K562 (cell line): ENCODE measurements at regions not wholly inside any gene's neighbourhood (a gene's known extent, or its start where the extent isn't known, plus 50 kb on each side); places are given as distances from the start of the nearest gene placed in this dataset.

Experiments used
- ATAC-seq: fragments of 200-7000 bp; cut with Tn5 transposase; 3 replicates; pipeline ENCODE4 v1.9.1; 2020; ENCODE audit warnings: moderate library complexity
- BruUV-seq: library from RNA; stranded (reverse); fragments of 400-500 nt; replicated peaks from 2 replicates; lab custom pipeline; 2021; lab: Mats Ljungman, UMichigan
- CTCF ChIA-PET: fragments of 300-600 bp; formaldehyde crosslinking; extraction: SDS; loops from one replicate; lab custom pipeline; 2021; ENCODE audit warnings: low intra/inter-chr PET ratio; lab: Yijun Ruan, JAX
- POLR2A ChIA-PET: fragments of 300-600, 350-650 bp; sonication (Branson Sonifier 250); formaldehyde crosslinking; extraction: SDS; loops from one replicate; lab custom pipeline; 2021; ENCODE audit warnings: antibody characterized with exemption, inconsistent platforms; lab: Yijun Ruan, JAX
- DNase-seq, 4 experiments: peaks; one replicate each; pipeline versions ENCODE4 v3.0.0 to v3.0.0-alpha.2; 2011 to 2018; ENCODE audit warnings: low spot score in 3 of 4, mixed read lengths in 3 of 4; ENCODE audit errors: extremely low read depth in 1 of 4
- FAIRE-seq: peaks from 2 replicates; lab custom pipeline; 2011; peaks lifted over from hg19 to GRCh38; lab: Jason Lieb, UNC
- H2AFZ ChIP-seq: 2 replicates; pipeline ENCODE4 v1.6.0; 2011; ENCODE audit warnings: low read depth, low read length, control low read depth, inconsistent platforms
- H3K27ac ChIP-seq: fragments of 200-600 bp; 3 replicates; pipeline ENCODE4 v1.8.0; 2011; ENCODE audit warnings: low read depth, mild to moderate bottlenecking, control low read depth, inconsistent platforms, low read length, moderate library complexity, mixed read lengths; ENCODE audit errors: extremely low read depth
- H3K27me3 ChIP-seq, 2 experiments: fragments of 300-600 bp in 1 of 2; 2 replicates in 1 of 2; 3 replicates in 1 of 2; pipeline versions ENCODE4 v1.6.0 to v1.8.0; 2011; ENCODE audit warnings: inconsistent platforms in 2 of 2, low read length in 2 of 2, mild to moderate bottlenecking in 1 of 2, mixed read lengths in 1 of 2, moderate library complexity in 1 of 2; ENCODE audit not compliant: control insufficient read depth in 2 of 2, insufficient read depth in 2 of 2
- H3K36me3 ChIP-seq: fragments of 300-600 bp; 3 replicates; pipeline ENCODE4 v1.8.0; 2011; ENCODE audit warnings: mild to moderate bottlenecking, low read length, inconsistent platforms; ENCODE audit not compliant: control insufficient read depth, insufficient read depth
- H3K4me1 ChIP-seq, 2 experiments: fragments of 200-600 bp in 1 of 2; replicated peaks in 1 of 2; 2 replicates in 1 of 2; 3 replicates in 1 of 2; pipeline versions ENCODE4 v1.5.1 to v1.8.0; 2011; ENCODE audit warnings: inconsistent platforms in 2 of 2, low read length in 2 of 2, mild to moderate bottlenecking in 1 of 2, mixed read lengths in 1 of 2, moderate library complexity in 1 of 2; ENCODE audit not compliant: control insufficient read depth in 2 of 2, insufficient read depth in 2 of 2
- H3K4me2 ChIP-seq: 2 replicates; pipeline ENCODE4 v1.6.1; 2011; ENCODE audit warnings: low read length, control low read depth, inconsistent platforms, mixed read lengths; ENCODE audit not compliant: insufficient read depth
- H3K4me3 ChIP-seq: fragments of 200-600 bp; sonication (generic), shearing (Covaris generic); 2 replicates; pipeline ENCODE4 v1.5.1; 2016; ENCODE audit warnings: control low read depth, inconsistent platforms
- H3K79me2 ChIP-seq: fragments of 200-600 bp; 3 replicates; pipeline ENCODE4 v1.8.0; 2011; ENCODE audit warnings: low read length, inconsistent platforms; ENCODE audit not compliant: control insufficient read depth, insufficient read depth
- H3K9ac ChIP-seq, 2 experiments: 2 replicates each; pipeline versions ENCODE4 v1.6.0 to v1.6.1; 2011; ENCODE audit warnings: low read depth in 2 of 2, low read length in 2 of 2, control low read depth in 1 of 2, inconsistent platforms in 1 of 2, mild to moderate bottlenecking in 1 of 2, mixed read lengths in 1 of 2; ENCODE audit not compliant: insufficient read depth in 1 of 2
- H3K9me1 ChIP-seq: one replicate; pipeline ENCODE4 v1.6.0; 2011; ENCODE audit warnings: inconsistent platforms, mild to moderate bottlenecking, low read length, moderate library complexity; ENCODE audit not compliant: control insufficient read depth, insufficient read depth
- H3K9me3 ChIP-seq: replicated peaks from 2 replicates; pipeline ENCODE4 v1.5.1; 2011; ENCODE audit warnings: low read depth, low read length, inconsistent platforms; ENCODE audit not compliant: control insufficient read depth, insufficient read depth
- H4K20me1 ChIP-seq: replicated peaks from 2 replicates; pipeline ENCODE4 v1.6.1; 2011; ENCODE audit warnings: low read length, inconsistent platforms, mixed read lengths; ENCODE audit not compliant: control insufficient read depth, insufficient read depth
- ATF1 ChIP-seq, 2 experiments: fragments of 450-650 bp in 1 of 2; IDR thresholded peaks; 2 replicates each; pipeline ENCODE4 v1.6.1; 2016; ENCODE audit warnings: missing compliant biosample characterization in 1 of 2, missing genetic modification characterization in 1 of 2
- CAMTA2 ChIP-seq: fragments of 250-450 bp; sonication (Bioruptor Pico); conservative IDR thresholded peaks from 2 replicates; pipeline ENCODE4 v1.5.1; 2022
- HOMEZ ChIP-seq: fragments of 250-450 bp; sonication (Bioruptor Pico); IDR thresholded peaks from 2 replicates; pipeline ENCODE4 v1.4.0; 2020; ENCODE audit warnings: mild to moderate bottlenecking, moderate library complexity
- JUNB ChIP-seq: fragments of 450-650 bp; formaldehyde crosslinking; conservative IDR thresholded peaks from 2 replicates; pipeline ENCODE4 v1.4.0; 2020; ENCODE audit warnings: mild to moderate bottlenecking
- MAFK ChIP-seq: IDR thresholded peaks from 2 replicates; pipeline ENCODE4 v1.6.1; 2011; ENCODE audit warnings: low read length, improper control_type of control experiment
- MCM2 ChIP-seq: fragments of 450-650 bp; IDR thresholded peaks from 2 replicates; pipeline ENCODE4 v1.6.1; 2017; ENCODE audit warnings: low read depth, mild to moderate bottlenecking
- MYC ChIP-seq, 2 experiments: fragments of 250-450 bp in 1 of 2; sonication (Bioruptor Pico) in 1 of 2; IDR thresholded peaks; 2 replicates each; pipeline versions ENCODE4 v1.5.1 to v1.6.1; 2012 to 2021; ENCODE audit warnings: low read depth in 2 of 2, borderline replicate concordance in 1 of 2, improper control_type of control experiment in 1 of 2, low read length in 1 of 2, mild to moderate bottlenecking in 1 of 2, moderate library complexity in 1 of 2
- NCOA2 ChIP-seq, 2 experiments: fragments of 450-650 bp; IDR thresholded peaks; 2 replicates each; pipeline ENCODE4 v1.6.1; 2018; ENCODE audit warnings: mild to moderate bottlenecking in 2 of 2, moderate library complexity in 1 of 2; ENCODE audit not compliant: partially characterized antibody in 2 of 2
- POLR2G ChIP-seq: fragments of 200-400 bp; formaldehyde crosslinking; IDR thresholded peaks from 2 replicates; pipeline ENCODE4 v1.6.1; 2017; ENCODE audit warnings: low read depth, mild to moderate bottlenecking, antibody characterized with exemption, low read length, moderate library complexity
- SAFB ChIP-seq: fragments of 200-400 bp; formaldehyde crosslinking; IDR thresholded peaks from 2 replicates; pipeline ENCODE4 v1.6.1; 2017; ENCODE audit warnings: low read depth, low read length, borderline replicate concordance
- TSHZ1 ChIP-seq: fragments of 250-450 bp; sonication (Bioruptor Pico); IDR thresholded peaks from 2 replicates; pipeline ENCODE4 v1.4.0; 2020; ENCODE audit warnings: mild to moderate bottlenecking, moderate library complexity
- UBTF ChIP-seq, 2 experiments: IDR thresholded peaks; 2 replicates each; pipeline ENCODE4 v1.6.1; 2012; ENCODE audit warnings: improper control_type of control experiment in 2 of 2, low read depth in 2 of 2, low read length in 2 of 2, borderline replicate concordance in 1 of 2
- ZNF146 ChIP-seq: IDR thresholded peaks from one replicate; pipeline ENCODE4 v1.6.1; 2018; ENCODE audit warnings: missing compliant biosample characterization; ENCODE audit not compliant: unreplicated experiment
- ZNF41 ChIP-seq: fragments of 250-450 bp; sonication (Bioruptor Pico); conservative IDR thresholded peaks from 2 replicates; pipeline ENCODE4 v1.4.0; 2020; ENCODE audit warnings: mild to moderate bottlenecking
- ZNF695 ChIP-seq: fragments of 450-650 bp; formaldehyde crosslinking; IDR thresholded peaks from 2 replicates; pipeline ENCODE4 v1.4.0; 2020; ENCODE audit warnings: mild to moderate bottlenecking, moderate library complexity
- WGBS: fragments of 100-300 bp; shearing (Covaris generic); methylation state at CpG from one replicate; pipeline ENCODE4 v1.1.6; 2016; ENCODE audit warnings: low coverage, mixed read lengths; ENCODE audit not compliant: insufficient coverage; ENCODE audit errors: missing lambda C conversion rate; 5-methylcytosine and 5-hydroxymethylcytosine counted together
- in situ Hi-C: fragments of 300-500 bp; cut with MboI; formaldehyde crosslinking; loops from 4 replicates; pipeline ENCODE4 v1.15.0; 2018; ENCODE audit warnings: inconsistent platforms, mixed read lengths
- intact Hi-C: fragments of 100-400 bp; cut with micrococcal nuclease; formaldehyde crosslinking; loops from 2 replicates; pipeline ENCODE4 v1.14.2; 2022

- TF ChIP-seq UBTF (IDR thresholded peaks at IDR 0.05; ENCODE audit: borderline replicate concordance in 1 of 2, low read depth in 2 of 2, low read length in 2 of 2) (no peak), TSHZ1 (no peak), MAFK (peak; percentile 33; the same call in 1 of the 2 replicates)
Observed at GRCh38 chr3:145290010-145290409, 871.0 kb downstream of the PLOD2 start (continued).

- Histone ChIP-seq H3K27me3 (no peaks in the 10 kb centered on the region), H3K79me2 (no peaks in the 10 kb centered on the region), H3K9me3 (no peaks in the 10 kb centered on the region), H2AFZ (no peak overlapping the region), H3K4me3 (no peak overlapping the region), H3K4me2 (no peak overlapping the region), H3K27ac (no peak overlapping the region), H3K9me1 (no peaks in the 10 kb centered on the region), H4K20me1 (no peaks in the 10 kb centered on the region), H3K36me3 (no peaks in the 10 kb centered on the region), H3K9ac (no peak overlapping the region), H3K4me1 (no peaks in the 10 kb centered on the region)
- POLR2A ChIA-PET: no interaction called here
- DNase-seq (no peak), FAIRE-seq (no peak), ATAC-seq (no peak)
- 0% methylated on average over 1 of the region's 1 CpG for WGBS
- in situ Hi-C loops (no loop called here), intact Hi-C loops (no loop called here)
- CTCF ChIA-PET: no interaction called here
- TF ChIP-seq POLR2G (no peak), SAFB (no peak), HOMEZ (CRISPR knock-in tag) (no peak), ZNF695 (CRISPR knock-in tag) (no peak), MCM2 (no peak), NCOA2 (IDR thresholded peaks at IDR 0.05; ENCODE audit: partially characterized antibody in 2 of 2) (no peak), ZNF146 (no peak), ATF1 (CRISPR knock-in tag; IDR thresholded peaks at IDR 0.05) (no peak), ATF1 (tag; IDR thresholded peaks at IDR 0.05) (no peak), CAMTA2 (CRISPR knock-in tag) (no peak), JUNB (CRISPR knock-in tag) (no peak), MYC (IDR thresholded peaks at IDR 0.05; ENCODE audit: low read depth, low read length) (no peak), MYC (CRISPR knock-in tag; IDR thresholded peaks at IDR 0.05; ENCODE audit: borderline replicate concordance, low read depth) (no peak), ZNF41 (CRISPR knock-in tag) (no peak)
- BruUV-seq: no TSS peak
Observed at GRCh38 chr3:145294572-145294971, 866.4 kb downstream of the PLOD2 start.
